ENCODE measurements at regions not wholly inside any gene's neighbourhood (a gene's known extent, or its start where the extent isn't known, plus 50 kb on each side); places are given as distances from the start of the nearest gene placed in this dataset.

DNA sequence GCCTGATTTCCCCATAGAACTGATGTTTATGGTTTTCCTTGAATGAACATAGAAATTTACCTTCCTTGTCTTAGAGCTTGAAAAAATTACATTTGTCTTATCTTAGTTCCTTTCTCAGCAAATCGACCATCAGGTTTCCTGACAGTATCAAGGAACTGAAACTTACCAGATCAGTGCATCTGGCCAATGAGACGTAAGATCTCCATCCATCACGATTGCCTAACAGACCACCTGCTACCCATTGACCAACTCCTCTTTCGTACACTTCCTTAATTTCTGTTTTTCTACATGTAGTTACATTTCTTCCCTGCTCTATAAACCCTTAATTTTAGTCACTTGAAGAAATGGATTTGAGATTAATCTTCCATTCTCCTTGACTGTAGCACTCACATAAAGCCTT, 57.4 kb upstream of the TMPRSS15 start:
- no peaks in the 10 kb centered on the region for H3K9me3 ChIP-seq (replicated peaks)
- no peak overlapping the region for H3K27ac ChIP-seq
- H3K27me3 ChIP-seq (replicated peaks) = no peaks in the 10 kb centered on the region
- no peaks in the 10 kb centered on the region for H3K36me3 ChIP-seq
- DNase-seq (ENCODE audit: low read depth in 1 of 2, low spot score in 2 of 2) = no peak
- H3K4me1 ChIP-seq (replicated peaks) = no peaks in the 10 kb centered on the region
- H3K4me3 ChIP-seq = no peak overlapping the region

DNA sequence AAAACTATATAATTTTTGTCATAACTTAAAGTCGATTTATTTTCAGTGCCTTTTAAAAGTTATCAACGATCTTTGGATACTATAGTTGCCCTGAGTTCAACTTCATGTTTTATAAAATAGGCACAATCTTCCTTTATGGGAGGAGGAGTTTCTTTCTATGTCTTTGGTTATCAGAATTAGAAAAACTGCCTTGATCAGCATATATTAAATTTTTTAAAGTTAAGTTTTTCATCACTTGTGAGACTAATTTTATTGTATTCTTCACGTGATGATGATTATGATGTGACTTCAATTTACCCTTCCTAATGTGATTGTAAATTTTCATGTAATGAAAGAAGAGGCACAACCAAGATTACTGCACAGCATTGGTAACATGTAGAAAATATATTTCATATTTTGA, 58.2 kb upstream of the TMPRSS15 start:
- no peaks in the 10 kb centered on the region for H3K36me3 ChIP-seq
- no peak for DNase-seq (ENCODE audit: low read depth in 1 of 2, low spot score in 2 of 2)
- H3K9me3 ChIP-seq (replicated peaks) = no peaks in the 10 kb centered on the region
- no peaks in the 10 kb centered on the region for H3K27me3 ChIP-seq (replicated peaks)
- no peak overlapping the region for H3K27ac ChIP-seq
- no peak overlapping the region for H3K4me3 ChIP-seq
- H3K4me1 ChIP-seq (replicated peaks) = no peaks in the 10 kb centered on the region

DNA sequence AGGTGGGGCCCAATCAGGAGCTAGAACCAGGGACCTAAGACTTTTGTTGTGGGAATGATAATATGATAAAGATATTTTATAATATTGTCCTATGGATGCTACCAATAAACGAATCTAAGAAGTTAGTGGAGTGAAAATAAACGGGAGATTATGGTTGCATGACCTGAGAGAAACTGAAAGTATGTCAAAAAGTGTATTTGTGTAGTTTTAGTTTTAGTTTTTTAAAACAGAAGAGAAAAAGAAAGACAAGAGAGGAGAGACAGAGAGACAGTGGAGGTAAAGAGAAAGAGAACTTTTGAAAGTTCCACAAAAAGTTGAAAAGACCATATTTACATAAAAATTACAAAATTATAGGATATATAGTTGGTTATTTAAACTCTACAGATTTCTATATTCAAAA, 64.1 kb upstream of the TMPRSS15 start:
- Histone ChIP-seq H3K4me1 (replicated peaks) (no peaks in the 10 kb centered on the region), H3K9me3 (replicated peaks) (no peaks in the 10 kb centered on the region), H3K27me3 (replicated peaks) (no peaks in the 10 kb centered on the region), H3K27ac (no peak overlapping the region), H3K4me3 (no peak overlapping the region), H3K36me3 (no peaks in the 10 kb centered on the region)
- no peak for DNase-seq (ENCODE audit: low read depth in 1 of 2, low spot score in 2 of 2)

DNA sequence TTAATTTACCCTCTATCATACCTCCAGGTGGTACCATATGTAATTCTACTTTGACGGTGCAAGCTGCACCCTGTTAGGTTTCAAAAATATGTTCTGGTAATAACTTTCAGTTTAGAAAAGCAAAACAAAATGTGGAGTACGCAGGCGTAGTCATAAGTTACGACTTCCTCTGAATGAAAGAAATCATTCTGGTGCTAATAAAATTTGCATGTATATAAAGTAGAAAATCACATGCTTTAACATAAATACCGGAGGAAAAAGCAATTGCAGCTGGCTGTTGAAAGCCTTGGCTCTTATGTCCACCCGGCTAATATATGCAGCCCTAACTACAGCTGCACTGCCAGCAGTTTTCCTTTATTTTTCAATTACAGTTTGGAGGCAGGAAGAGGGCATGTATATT, 65.2 kb upstream of the TMPRSS15 start:
- Histone ChIP-seq H3K36me3 (no peaks in the 10 kb centered on the region), H3K27me3 (replicated peaks) (no peaks in the 10 kb centered on the region), H3K4me1 (replicated peaks) (no peaks in the 10 kb centered on the region), H3K27ac (no peak overlapping the region), H3K4me3 (no peak overlapping the region), H3K9me3 (replicated peaks) (no peaks in the 10 kb centered on the region)
- DNase-seq (ENCODE audit: low read depth in 1 of 2, low spot score in 2 of 2) = no peak

DNA sequence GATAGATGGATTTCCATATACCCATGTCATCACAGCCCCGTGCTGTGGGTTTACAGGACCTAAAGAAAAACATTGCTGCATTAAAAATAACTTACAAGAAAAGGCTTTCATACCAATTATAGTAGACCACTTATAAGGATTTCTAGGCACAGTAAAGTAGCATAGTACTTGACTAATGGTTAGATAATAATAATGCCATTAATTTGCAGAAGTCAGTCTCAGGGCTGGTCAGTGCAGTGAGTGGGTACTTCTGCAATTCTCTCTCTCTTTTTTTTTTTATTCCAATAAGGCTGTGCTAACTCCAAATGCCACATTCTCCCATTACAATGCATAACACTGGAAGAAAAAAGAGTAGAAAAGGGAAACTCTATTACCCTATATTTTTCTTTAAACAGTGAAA, 73.1 kb upstream of the TMPRSS15 start:
- no peak for DNase-seq (ENCODE audit: low read depth in 1 of 2, low spot score in 2 of 2)
- no peaks in the 10 kb centered on the region for H3K4me1 ChIP-seq (replicated peaks)
- H3K36me3 ChIP-seq = no peaks in the 10 kb centered on the region
- no peak overlapping the region for H3K27ac ChIP-seq
- H3K9me3 ChIP-seq (replicated peaks) = no peaks in the 10 kb centered on the region
- H3K4me3 ChIP-seq = no peak overlapping the region
- no peaks in the 10 kb centered on the region for H3K27me3 ChIP-seq (replicated peaks)

DNA sequence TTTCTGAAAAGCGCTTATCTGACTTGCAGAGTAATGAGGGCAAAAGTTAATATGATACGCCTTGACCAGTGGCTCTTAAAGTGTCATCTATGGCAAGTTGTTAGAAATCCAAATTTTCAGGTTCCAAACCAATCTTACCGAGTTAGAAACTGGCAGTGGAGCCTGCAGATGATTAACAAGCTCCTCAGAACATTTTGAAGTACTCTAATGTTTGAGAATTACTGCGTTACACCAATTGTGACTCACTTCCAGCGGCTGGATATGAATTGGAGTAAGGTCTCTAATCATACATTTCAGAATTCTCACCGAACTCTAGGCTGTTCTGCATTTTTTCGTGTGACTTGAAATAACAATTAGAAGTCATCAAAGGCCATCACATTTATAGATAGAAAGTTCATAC, 73.5 kb upstream of the TMPRSS15 start:
- Histone ChIP-seq H3K27ac (no peak overlapping the region), H3K4me3 (no peak overlapping the region), H3K27me3 (replicated peaks) (no peaks in the 10 kb centered on the region), H3K4me1 (replicated peaks) (no peaks in the 10 kb centered on the region), H3K9me3 (replicated peaks) (no peaks in the 10 kb centered on the region), H3K36me3 (no peaks in the 10 kb centered on the region)
- no peak for DNase-seq (ENCODE audit: low read depth in 1 of 2, low spot score in 2 of 2)

DNA sequence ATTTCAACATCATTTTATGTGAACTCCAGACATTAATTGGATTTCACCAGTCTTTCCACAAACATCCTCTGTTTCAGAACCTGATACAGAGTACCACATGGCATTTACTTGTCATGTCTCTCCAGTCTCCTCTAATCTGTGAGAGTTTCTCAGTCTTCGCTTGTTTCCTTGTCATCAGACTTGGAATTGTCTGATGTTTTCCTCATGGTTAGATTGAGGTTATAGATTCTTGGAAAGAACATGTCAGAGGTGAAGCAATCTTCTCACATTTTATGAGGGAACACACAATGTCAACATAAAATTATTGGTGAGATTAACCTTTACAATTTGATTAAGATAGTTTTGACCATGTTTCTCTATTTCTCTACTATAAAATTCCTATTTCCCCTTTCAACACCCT, 74.9 kb upstream of the TMPRSS15 start:
- Histone ChIP-seq H3K4me1 (replicated peaks) (no peaks in the 10 kb centered on the region), H3K9me3 (replicated peaks) (no peaks in the 10 kb centered on the region), H3K4me3 (no peak overlapping the region), H3K27me3 (replicated peaks) (no peaks in the 10 kb centered on the region), H3K36me3 (no peaks in the 10 kb centered on the region), H3K27ac (no peak overlapping the region)
- DNase-seq (ENCODE audit: low read depth in 1 of 2, low spot score in 2 of 2) = no peak

DNA sequence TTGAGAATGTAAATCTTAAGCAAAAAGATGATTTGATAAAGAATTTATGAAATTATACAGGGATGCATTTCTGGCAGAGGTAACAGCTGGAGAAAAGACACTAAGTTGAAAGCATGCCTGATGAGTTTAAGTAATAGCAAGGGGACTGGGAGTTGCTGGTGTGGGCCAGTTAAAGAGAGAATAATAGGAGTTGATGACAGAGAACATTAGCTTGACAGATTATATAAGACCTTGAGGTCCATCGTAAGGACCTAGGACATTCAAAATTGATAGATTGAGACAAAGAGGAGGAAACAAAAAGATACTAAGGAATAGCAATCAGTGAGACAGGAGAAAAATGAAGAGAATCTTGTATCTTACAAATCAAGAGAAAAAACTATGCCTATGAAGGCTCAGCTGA, 84.7 kb upstream of the TMPRSS15 start:
- Histone ChIP-seq H3K36me3 (no peaks in the 10 kb centered on the region), H3K27ac (no peak overlapping the region), H3K9me3 (replicated peaks) (no peaks in the 10 kb centered on the region), H3K4me1 (replicated peaks) (no peaks in the 10 kb centered on the region), H3K27me3 (replicated peaks) (no peaks in the 10 kb centered on the region), H3K4me3 (no peak overlapping the region)
- DNase-seq (ENCODE audit: low read depth in 1 of 2, low spot score in 2 of 2) = no peak

DNA sequence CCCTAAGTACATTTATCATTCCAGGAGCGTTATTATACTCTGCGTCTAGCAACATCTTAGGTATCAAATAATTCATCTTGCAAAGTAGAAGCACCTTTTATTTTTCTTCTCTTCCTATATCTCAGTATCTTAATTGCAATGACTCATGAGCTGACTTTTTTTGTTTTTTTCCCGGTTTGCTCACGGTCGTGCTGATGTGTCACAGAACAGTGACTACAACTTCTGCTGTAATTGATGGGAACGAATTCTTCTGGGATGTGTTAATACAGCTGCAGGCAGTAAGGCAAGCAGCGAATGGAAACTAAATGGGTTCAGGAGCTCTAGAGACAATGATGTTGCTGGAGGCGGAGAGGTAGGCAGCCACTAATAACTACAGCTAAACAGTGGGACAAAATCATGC, 89.8 kb upstream of the TMPRSS15 start:
- Histone ChIP-seq H3K36me3 (no peaks in the 10 kb centered on the region), H3K9me3 (replicated peaks) (no peaks in the 10 kb centered on the region), H3K27me3 (replicated peaks) (no peaks in the 10 kb centered on the region), H3K27ac (no peak overlapping the region), H3K4me3 (no peak overlapping the region), H3K4me1 (replicated peaks) (no peaks in the 10 kb centered on the region)
- no peak for DNase-seq (ENCODE audit: low read depth in 1 of 2, low spot score in 2 of 2)

DNA sequence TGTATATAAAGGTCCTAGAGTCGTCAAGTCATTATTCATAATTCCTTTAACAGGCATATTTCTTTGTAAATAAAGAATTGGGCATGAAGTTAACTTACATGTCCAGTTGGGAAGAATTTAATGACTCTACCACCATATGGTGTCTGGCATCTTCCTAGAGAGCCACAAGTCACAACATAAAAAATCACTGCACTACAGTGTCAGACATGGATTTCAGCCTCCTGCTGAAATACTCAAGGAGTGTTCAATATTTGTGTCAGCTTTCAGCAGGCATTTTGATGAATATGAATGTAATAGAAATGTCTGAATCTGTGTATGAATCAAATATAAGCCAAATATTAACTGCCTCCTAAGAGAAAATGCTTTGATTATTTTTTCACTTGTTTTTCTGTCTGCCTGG, 91.9 kb upstream of the TMPRSS15 start:
- Histone ChIP-seq H3K9me3 (replicated peaks) (no peaks in the 10 kb centered on the region), H3K4me1 (replicated peaks) (no peaks in the 10 kb centered on the region), H3K4me3 (no peak overlapping the region), H3K36me3 (no peaks in the 10 kb centered on the region), H3K27me3 (replicated peaks) (no peaks in the 10 kb centered on the region), H3K27ac (no peak overlapping the region)
- no peak for DNase-seq (ENCODE audit: low read depth in 1 of 2, low spot score in 2 of 2)

DNA sequence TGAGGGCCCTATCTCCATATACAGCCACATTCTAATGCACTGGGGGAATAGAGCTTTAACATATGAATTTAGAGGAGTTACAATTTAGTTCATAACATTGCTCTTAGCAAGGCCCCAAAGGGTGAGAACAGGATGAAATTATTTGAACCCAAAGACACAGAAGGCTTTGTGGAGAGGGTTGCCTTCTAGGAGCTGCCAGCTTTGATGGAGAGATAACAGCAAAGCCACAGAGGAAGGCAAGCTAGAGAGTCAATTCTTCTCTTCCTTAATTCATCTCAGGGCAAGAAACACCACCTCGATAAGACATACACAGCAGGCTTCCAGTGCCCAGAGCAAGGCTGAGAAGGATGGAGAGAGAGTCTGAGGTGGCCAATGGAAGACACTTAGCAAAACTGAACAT, 94.8 kb upstream of the TMPRSS15 start:
- no peaks in the 10 kb centered on the region for H3K36me3 ChIP-seq
- H3K27me3 ChIP-seq (replicated peaks) = no peaks in the 10 kb centered on the region
- H3K9me3 ChIP-seq (replicated peaks) = no peaks in the 10 kb centered on the region
- no peak overlapping the region for H3K27ac ChIP-seq
- no peaks in the 10 kb centered on the region for H3K4me1 ChIP-seq (replicated peaks)
- H3K4me3 ChIP-seq = no peak overlapping the region
- DNase-seq (ENCODE audit: low read depth in 1 of 2, low spot score in 2 of 2) = no peak

DNA sequence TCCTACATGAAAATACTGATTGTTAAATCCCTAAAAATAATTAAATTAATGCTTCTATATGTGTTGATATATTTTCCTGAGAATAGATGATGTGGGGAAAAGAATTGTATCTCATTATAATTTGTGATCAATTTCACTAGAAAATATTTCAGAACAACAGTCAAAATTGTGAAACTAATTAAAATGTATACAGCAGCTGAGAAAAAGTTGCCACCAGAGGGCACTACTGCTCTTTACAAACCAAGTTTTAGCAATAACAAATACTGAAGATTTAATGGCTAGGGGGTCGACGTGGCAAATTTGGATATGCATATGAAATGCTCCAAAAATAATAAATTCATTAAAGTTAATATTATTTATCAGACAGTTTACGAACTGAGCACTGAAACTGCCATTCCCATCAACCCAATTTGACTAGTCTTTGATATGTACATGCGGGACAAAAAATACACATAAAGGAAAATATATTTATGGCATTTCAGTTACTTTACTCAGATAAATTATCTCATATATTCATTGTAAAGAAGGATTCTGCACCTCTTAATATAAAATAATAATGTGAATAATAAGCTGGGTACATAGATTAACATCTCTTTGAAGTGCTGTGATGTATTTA, 96.3 kb upstream of the TMPRSS15 start:
- no peaks in the 10 kb centered on the region for H3K4me1 ChIP-seq (replicated peaks)
- H3K4me3 ChIP-seq = no peak overlapping the region
- no peaks in the 10 kb centered on the region for H3K9me3 ChIP-seq (replicated peaks)
- peak in 1 of 2 experiments; percentile 1 for DNase-seq (ENCODE audit: low read depth in 1 of 2, low spot score in 2 of 2)
- no peaks in the 10 kb centered on the region for H3K27me3 ChIP-seq (replicated peaks)
- H3K36me3 ChIP-seq = no peaks in the 10 kb centered on the region
- H3K27ac ChIP-seq = no peak overlapping the region

DNA sequence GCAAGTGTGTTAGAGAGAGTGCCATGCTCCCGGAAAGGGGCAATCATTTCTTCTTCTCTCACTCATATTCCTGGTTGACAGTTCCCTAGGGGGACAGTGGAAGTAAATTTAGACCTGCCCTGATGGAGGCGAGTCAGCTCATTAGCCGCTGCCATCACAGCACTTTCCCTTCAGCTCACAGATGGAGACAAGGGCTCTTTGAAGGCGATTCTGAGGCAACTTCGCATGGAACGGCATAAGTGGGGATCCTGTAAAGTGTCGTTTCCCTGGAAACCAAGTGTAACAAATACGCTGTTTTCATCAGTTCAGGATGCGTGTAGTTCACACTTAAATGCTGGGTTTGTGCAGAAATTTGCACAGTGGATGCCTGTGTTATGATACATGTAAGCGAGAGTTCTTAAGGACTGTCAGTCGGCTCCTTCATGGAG, 114.5 kb upstream of the TMPRSS15 start:
- Histone ChIP-seq H3K27ac (no peak overlapping the region), H3K9me3 (replicated peaks) (no peaks in the 10 kb centered on the region), H3K36me3 (no peaks in the 10 kb centered on the region), H3K27me3 (replicated peaks) (no peaks in the 10 kb centered on the region), H3K4me3 (no peak overlapping the region), H3K4me1 (replicated peaks) (no peaks in the 10 kb centered on the region)
- DNase-seq (ENCODE audit: low read depth in 1 of 2, low spot score in 2 of 2) = no peak

DNA sequence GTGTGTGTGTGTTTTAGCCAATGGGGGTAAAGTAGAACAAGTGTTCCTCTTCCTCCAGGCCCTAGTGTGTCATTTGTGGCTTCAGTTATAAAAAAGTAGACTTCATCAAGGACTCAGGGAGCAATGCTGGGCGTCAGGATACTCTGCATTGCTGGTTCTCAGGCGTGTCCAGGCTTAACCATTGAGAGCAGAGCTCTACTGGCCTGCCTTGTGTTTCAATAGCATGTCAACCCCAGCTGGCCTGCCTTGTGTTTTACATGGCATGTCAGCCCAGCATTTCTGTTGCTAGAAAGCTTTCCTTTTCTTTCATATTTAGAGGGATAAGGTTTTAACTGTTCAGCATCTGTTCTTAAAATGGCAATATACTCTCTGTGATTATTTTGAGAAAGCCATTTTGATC, 117.6 kb upstream of the TMPRSS15 start:
- H3K36me3 ChIP-seq = no peaks in the 10 kb centered on the region
- H3K9me3 ChIP-seq (replicated peaks) = no peaks in the 10 kb centered on the region
- no peaks in the 10 kb centered on the region for H3K27me3 ChIP-seq (replicated peaks)
- no peaks in the 10 kb centered on the region for H3K4me1 ChIP-seq (replicated peaks)
- H3K27ac ChIP-seq = no peak overlapping the region
- no peak for DNase-seq (ENCODE audit: low read depth in 1 of 2, low spot score in 2 of 2)
- no peak overlapping the region for H3K4me3 ChIP-seq

DNA sequence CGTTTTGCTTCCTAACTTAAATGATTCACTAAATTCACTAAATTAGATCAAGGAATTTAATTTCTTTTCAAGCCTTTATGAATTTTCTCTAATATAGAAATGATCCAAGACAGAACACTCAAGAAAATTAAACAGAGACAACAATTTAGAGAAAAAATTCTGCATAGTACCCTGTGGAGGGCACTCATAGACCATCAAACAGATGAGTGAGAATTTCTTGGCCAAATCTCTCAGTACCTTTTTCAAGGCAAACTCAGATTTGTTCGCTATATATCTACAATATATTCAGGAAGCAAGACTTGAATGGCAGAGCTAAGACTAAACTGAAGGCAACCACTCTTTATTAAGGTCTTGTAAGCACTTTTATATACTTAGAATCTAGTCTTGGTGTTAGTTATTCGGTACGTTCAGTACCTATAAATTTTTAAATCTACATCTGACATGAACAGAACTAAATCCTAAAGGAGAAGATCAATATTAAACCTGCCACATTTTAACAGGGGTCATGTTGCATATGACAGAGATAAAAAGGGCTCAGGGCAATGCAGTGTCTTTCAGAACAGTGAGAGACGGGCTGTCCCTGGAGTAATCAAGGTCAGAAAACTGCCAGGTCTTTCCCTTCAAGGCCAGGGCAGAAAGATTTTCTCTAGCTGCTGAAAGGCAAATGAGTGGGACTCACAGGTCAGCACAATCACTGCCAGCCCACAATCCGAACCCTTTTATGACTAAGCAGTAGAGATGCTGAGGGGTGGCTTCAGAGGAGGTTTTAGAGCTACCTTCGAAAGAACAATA, 118.8 kb upstream of the TMPRSS15 start:
- H3K4me3 ChIP-seq = no peak overlapping the region
- no peaks in the 10 kb centered on the region for H3K9me3 ChIP-seq (replicated peaks)
- H3K27me3 ChIP-seq (replicated peaks) = no peaks in the 10 kb centered on the region
- H3K27ac ChIP-seq = no peak overlapping the region
- H3K36me3 ChIP-seq = no peaks in the 10 kb centered on the region
- H3K4me1 ChIP-seq (replicated peaks) = no peaks in the 10 kb centered on the region
- no peak for DNase-seq (ENCODE audit: low read depth in 1 of 2, low spot score in 2 of 2)

All from SJSA1 (cell line).